ENCODE measurements at regions not wholly inside any gene's neighbourhood (a gene's known extent, or its start where the extent isn't known, plus 50 kb on each side); places are given as distances from the start of the nearest gene placed in this dataset.

DNA sequence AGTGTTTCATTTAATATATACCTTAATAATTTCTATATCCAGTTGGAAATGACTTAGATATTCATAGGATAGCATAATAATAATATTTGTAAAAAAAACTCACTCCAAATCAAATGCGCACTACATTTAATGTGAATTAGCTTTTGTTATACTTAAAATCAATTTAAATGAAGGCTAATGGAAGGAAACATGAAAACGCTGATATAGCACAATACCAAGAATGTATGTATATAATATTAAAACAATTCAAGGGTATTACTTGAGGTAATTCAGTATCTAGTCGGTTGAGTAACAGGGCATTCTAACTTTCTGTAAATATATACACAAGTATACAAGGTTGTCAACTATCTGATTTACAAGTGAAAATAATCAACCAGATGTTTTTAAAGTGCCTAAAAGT, 307.1 kb upstream of the TEX13C start:
- no peaks in the 10 kb centered on the region for H3K9me3 ChIP-seq (replicated peaks in 1 of 3)
- intact Hi-C loops (cut with DNase I): no loop called here
- whole genome bisulfite sequencing, 4 donors: 78 to 85% (median 82%) methylated on average over 3 of the region's 3 CpGs

DNA sequence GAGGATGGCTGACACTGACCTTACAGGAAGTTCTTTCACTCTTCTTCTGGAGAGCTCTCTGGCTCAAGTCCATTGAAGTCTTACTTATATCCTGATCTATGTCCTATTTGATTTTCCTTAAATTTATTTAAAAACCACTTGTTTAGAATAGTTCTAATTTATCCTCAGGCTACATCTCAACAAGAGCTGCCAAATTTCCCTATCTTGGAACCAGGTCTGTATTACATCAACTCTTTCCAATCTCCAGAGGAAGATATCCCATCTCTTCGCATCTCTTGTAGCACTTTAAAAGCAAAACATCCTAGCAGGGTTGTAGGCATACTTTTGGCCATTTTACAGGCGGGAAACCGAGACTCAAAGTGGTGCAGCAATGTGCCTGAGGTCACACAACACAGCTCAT, 290.5 kb upstream of the TEX13C start:
- Histone ChIP-seq H3K36me3 (replicated peaks in 1 of 2) (no peaks in the 10 kb centered on the region), H3K4me1 (replicated peaks in 1 of 2) (no peaks in the 10 kb centered on the region), H3K27me3 (no peaks in the 10 kb centered on the region), H3K9me3 (replicated peaks in 1 of 3) (no peaks in the 10 kb centered on the region), H3K4me3 (no peak overlapping the region), H3K27ac (no peak overlapping the region)
- intact Hi-C loops (cut with DNase I): no loop called here
- 58 to 84% (median 76%) methylated on average over 3 of the region's 3 CpGs for WGBS, 4 donors
- DNase-seq: no peak
- no peak for TF ChIP-seq CTCF (IDR thresholded peaks at IDR 0.05)
- no peak for TF ChIP-seq POLR2A (IDR thresholded peaks at IDR 0.05)

More for the DNA sequence above, 307.1 kb upstream of the TEX13C start:
- no peak overlapping the region for H3K27ac ChIP-seq
- no peak overlapping the region for H3K4me3 ChIP-seq
- no peaks in the 10 kb centered on the region for H3K36me3 ChIP-seq (replicated peaks in 1 of 2)
- DNase-seq: no peak
- TF ChIP-seq POLR2A (IDR thresholded peaks at IDR 0.05) (no peak), CTCF (IDR thresholded peaks at IDR 0.05) (no peak)
- H3K27me3 ChIP-seq: no peaks in the 10 kb centered on the region
- H3K4me1 ChIP-seq (replicated peaks in 1 of 2): no peaks in the 10 kb centered on the region

Measured in adrenal gland (tissue), 9 donors.